Thyroid gland (tissue), 4 donors: ENCODE measurements at regions not wholly inside any gene's neighbourhood (a gene's known extent, or its start where the extent isn't known, plus 50 kb on each side); places are given as distances from the start of the nearest gene placed in this dataset.

Source experiments
- DNase-seq, 2 donors: peaks; one replicate each; pipeline ENCODE4 v3.0.0-alpha.2; 2019
- H3K27ac ChIP-seq, 3 donors: fragments of 200-600 bp; sonication (generic); 1 replicate in 2 of 3; 2 replicates in 1 of 3; pipeline ENCODE4 v1.5.1; 2016 to 2019; ENCODE audit warnings: mild to moderate bottlenecking in 1 of 3, moderate library complexity in 1 of 3
- H3K27me3 ChIP-seq: fragments of 200-600 bp; sonication (generic); one replicate; pipeline ENCODE4 v1.5.1; 2019
- H3K36me3 ChIP-seq, 2 donors: fragments of 200-600 bp; sonication (generic); one replicate each; pipeline ENCODE4 v1.5.1; 2016 to 2019
- H3K4me1 ChIP-seq, 2 donors: fragments of 200-600 bp; sonication (generic); one replicate each; pipeline ENCODE4 v1.5.1; 2017 to 2019
- H3K4me3 ChIP-seq, 3 donors: fragments of 200-600 bp; sonication (generic); replicated peaks in 1 of 3; 1 replicate in 2 of 3; 2 replicates in 1 of 3; pipeline ENCODE4 v1.5.1; 2016; ENCODE audit warnings: mild to moderate bottlenecking in 1 of 3
- H3K9me3 ChIP-seq: fragments of 200-600 bp; sonication (generic); one replicate; pipeline ENCODE4 v1.5.1; 2017
- CTCF ChIP-seq, 6 experiments: fragments of 200-600 bp in 3 of 6; fragments of 450-650 bp in 3 of 6; sonication (generic) in 3 of 6; IDR thresholded peaks; one replicate each; pipeline ENCODE4 v1.5.1; 2016 to 2019; ENCODE audit warnings: antibody characterized with exemption in 6 of 6, mild to moderate bottlenecking in 2 of 6, inconsistent platforms in 1 of 6, moderate library complexity in 1 of 6
- POLR2A ChIP-seq, 2 donors: fragments of 450-650 bp; IDR thresholded peaks; one replicate each; pipeline ENCODE4 v1.6.1; 2017; ENCODE audit warnings: antibody characterized with exemption in 2 of 2, mild to moderate bottlenecking in 2 of 2, moderate library complexity in 1 of 2
- WGBS, 2 donors: methylation state at CpG; one replicate each; pipeline ENCODE4 v1.1.5; 2017; 5-methylcytosine and 5-hydroxymethylcytosine counted together
- intact Hi-C: fragments of 100-400 bp; cut with DNase I; formaldehyde crosslinking; loops from one replicate; pipeline ENCODE4 v1.15.1; 2023

- TF ChIP-seq CTCF (IDR thresholded peaks at IDR 0.05) (no peak), POLR2A (IDR thresholded peaks at IDR 0.05) (no peak)
- intact Hi-C loops = no loop called here
- no peak overlapping the region for H3K27ac ChIP-seq
- no peak overlapping the region for H3K4me3 ChIP-seq
- H3K4me1 ChIP-seq = no peaks in the 10 kb centered on the region
- H3K27me3 ChIP-seq = no peaks in the 10 kb centered on the region
- 32 to 34% methylated on average over 4 of the region's 4 CpGs for WGBS, 2 donors
- no peaks in the 10 kb centered on the region for H3K9me3 ChIP-seq
- H3K36me3 ChIP-seq = no peaks in the 10 kb centered on the region
- DNase-seq = no peak
Measured at GRCh38 chr5:30324083-30324482, 869.4 kb upstream of the CDH6 start.

GRCh38 chr5:30287890-30288289, 905.6 kb upstream of the CDH6 start:
- no peaks in the 10 kb centered on the region for H3K4me1 ChIP-seq
- no peaks in the 10 kb centered on the region for H3K36me3 ChIP-seq
- no peak overlapping the region for H3K4me3 ChIP-seq
- H3K27me3 ChIP-seq = no peaks in the 10 kb centered on the region
- 55 to 82% methylated on average over 1 of the region's 1 CpG for WGBS, 2 donors
- H3K9me3 ChIP-seq = no peaks in the 10 kb centered on the region
- no peak for TF ChIP-seq CTCF (IDR thresholded peaks at IDR 0.05)
- no peak for TF ChIP-seq POLR2A (IDR thresholded peaks at IDR 0.05)
- no peak for DNase-seq
- intact Hi-C loops = no loop called here
- no peak overlapping the region for H3K27ac ChIP-seq

- no peaks in the 10 kb centered on the region for H3K4me1 ChIP-seq
- intact Hi-C loops = no loop called here
- no peak overlapping the region for H3K27ac ChIP-seq
- DNase-seq = no peak
- no peaks in the 10 kb centered on the region for H3K36me3 ChIP-seq
- no peaks in the 10 kb centered on the region for H3K9me3 ChIP-seq
- no peaks in the 10 kb centered on the region for H3K27me3 ChIP-seq
- TF ChIP-seq POLR2A (IDR thresholded peaks at IDR 0.05) = no peak
- TF ChIP-seq CTCF (IDR thresholded peaks at IDR 0.05) = no peak
- no peak overlapping the region for H3K4me3 ChIP-seq
- 90 to 93% methylated on average over 2 of the region's 2 CpGs for WGBS, 2 donors
Measured at GRCh38 chr5:30279237-30279636, 914.2 kb upstream of the CDH6 start.

GRCh38 chr5:30267026-30267425, 926.5 kb upstream of the CDH6 start:
- no peak for DNase-seq
- Histone ChIP-seq H3K4me1 (no peaks in the 10 kb centered on the region), H3K27me3 (no peaks in the 10 kb centered on the region), H3K9me3 (no peaks in the 10 kb centered on the region), H3K4me3 (no peak overlapping the region), H3K36me3 (no peaks in the 10 kb centered on the region), H3K27ac (no peak overlapping the region)
- intact Hi-C loops = no loop called here
- no peak for TF ChIP-seq CTCF (IDR thresholded peaks at IDR 0.05)
- no peak for TF ChIP-seq POLR2A (IDR thresholded peaks at IDR 0.05)

- no peak for DNase-seq
- 66 to 77% methylated on average over 7 of the region's 7 CpGs for WGBS, 2 donors
- no peak for TF ChIP-seq CTCF (IDR thresholded peaks at IDR 0.05)
- no peak for TF ChIP-seq POLR2A (IDR thresholded peaks at IDR 0.05)
Measured at GRCh38 chr5:30239331-30240022, 954.0 kb upstream of the CDH6 start.

More at GRCh38 chr5:30239331-30240022, 954.0 kb upstream of the CDH6 start:
- no peaks in the 10 kb centered on the region for H3K4me1 ChIP-seq
- H3K27ac ChIP-seq = no peak overlapping the region
- intact Hi-C loops = no loop called here
- no peaks in the 10 kb centered on the region for H3K27me3 ChIP-seq
- no peaks in the 10 kb centered on the region for H3K9me3 ChIP-seq
- H3K4me3 ChIP-seq = no peak overlapping the region
- no peaks in the 10 kb centered on the region for H3K36me3 ChIP-seq
